NCI-H1092 (cell line): ENCODE measurements at regions not wholly inside any gene's neighbourhood (a gene's known extent, or its start where the extent isn't known, plus 50 kb on each side); places are given as distances from the start of the nearest gene placed in this dataset.

Experiments used
- DNase-seq: peaks from one replicate; lab custom pipeline; 2025; lab: John Stamatoyannopoulos, UW

DNA sequence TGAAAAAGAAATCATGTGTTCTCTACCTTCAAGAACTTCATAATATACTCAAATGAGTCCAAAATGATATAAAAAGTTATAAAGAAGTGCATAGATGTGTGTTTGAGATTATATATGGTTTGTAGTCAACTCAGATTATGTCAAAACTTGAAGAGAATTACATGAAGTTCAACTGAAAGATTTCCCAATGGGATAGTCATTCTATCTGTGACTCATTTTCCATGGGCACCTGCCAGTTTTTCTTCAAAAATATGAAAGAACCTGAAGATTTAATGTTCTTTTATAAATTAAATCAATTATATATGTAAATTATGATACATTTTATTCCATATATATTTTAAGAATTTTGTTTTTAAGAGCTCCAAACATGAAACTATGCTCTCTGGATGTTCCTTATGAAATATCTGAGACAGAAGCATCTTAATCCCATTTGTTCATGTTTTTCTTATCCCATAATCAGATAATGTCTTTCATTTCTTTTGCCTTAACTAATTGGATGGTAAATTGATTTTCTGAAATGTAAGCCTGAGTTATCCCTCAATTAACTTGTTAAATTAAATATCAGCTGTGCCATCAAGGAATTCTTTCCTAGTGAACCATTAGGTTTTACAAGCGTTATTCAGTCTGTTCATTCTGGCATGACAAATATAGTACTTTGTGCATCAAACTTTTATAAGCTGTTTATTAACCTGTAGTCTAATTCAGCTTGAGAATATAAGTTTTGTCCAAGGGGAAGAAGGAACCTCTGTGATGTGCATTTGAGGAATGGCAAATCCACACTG lies 387.1 kb downstream of the IPMK start:
- no peak for DNase-seq

DNA sequence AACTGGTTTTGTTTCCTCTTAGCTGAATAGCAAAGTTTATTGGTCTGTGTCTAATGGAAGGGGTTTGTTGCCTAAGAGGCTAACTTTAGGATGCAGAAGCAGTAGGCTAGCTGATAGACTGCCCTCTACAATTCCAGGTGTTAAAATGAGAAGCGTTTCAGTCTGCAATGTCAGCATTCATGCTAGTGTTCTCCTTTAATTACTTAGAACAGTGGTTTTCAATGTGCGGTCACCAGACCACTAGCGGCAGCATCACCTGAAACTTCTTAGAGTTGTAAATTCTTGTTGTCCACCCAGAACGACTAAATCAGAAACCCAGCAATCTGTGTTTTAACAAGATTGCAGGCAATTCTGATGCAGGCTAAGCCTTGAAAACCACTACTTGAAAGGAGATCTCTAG lies 392.9 kb downstream of the IPMK start:
- DNase-seq: no peak

DNA sequence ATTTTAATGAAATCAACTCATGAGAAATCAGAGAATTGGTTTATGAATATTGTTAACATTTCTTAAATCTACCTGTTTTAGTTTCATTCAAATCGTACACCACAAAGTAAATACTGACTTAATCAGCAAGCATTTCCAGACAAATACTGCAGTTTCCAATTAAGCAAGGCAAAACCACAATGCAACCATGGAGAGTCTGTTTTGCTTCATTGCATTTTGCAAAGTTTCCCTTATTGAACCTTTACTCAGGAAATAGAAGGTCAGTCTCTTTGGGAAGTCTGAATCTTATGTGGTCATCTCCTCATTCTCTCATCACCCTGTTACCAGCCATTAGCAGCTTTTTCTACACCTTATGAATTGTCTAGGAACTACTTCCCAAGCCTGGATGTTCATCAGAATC lies 400.5 kb downstream of the IPMK start:
- no peak for DNase-seq

DNA sequence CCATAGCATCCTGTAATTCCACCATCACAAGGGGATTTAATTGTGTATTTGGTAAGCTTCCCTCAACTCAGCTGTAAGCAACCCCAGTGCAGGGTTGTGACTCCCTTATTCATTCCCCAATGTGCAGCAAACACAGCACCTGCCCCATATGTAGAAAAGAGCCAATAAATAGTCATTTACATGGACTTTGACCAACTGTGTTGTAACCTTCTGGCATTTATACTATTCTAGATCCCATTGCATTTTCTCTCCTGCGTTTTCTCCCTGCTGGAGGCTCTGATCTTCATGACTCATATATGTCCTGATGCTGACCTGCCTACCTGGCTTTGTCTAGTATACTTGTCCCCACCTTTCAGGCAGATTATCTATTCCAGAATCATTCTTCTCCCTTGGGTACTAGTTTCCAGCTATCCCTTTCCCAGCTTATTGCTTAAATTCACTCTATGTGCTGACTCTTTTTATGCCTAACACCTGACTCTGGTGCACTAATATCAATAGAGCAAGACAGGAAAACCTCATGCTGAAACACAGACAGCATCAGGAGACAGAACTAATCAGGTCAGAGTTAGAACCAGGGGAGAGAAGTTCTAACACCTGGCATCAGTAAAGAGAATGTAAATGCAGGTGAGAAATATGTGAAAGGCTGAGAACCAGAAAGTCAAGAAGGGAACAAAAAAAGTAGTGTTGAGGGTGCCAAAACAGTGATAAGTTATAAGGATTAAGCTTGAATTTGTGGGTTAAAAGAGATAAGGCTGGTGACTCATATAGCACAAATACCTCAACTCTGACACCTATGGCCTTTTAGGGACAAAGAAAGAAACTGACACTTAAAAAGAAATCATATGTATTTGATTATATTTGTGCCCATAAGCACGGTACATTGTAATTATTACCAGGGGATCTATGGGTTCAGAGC lies 402.7 kb downstream of the IPMK start:
- DNase-seq: no peak

DNA sequence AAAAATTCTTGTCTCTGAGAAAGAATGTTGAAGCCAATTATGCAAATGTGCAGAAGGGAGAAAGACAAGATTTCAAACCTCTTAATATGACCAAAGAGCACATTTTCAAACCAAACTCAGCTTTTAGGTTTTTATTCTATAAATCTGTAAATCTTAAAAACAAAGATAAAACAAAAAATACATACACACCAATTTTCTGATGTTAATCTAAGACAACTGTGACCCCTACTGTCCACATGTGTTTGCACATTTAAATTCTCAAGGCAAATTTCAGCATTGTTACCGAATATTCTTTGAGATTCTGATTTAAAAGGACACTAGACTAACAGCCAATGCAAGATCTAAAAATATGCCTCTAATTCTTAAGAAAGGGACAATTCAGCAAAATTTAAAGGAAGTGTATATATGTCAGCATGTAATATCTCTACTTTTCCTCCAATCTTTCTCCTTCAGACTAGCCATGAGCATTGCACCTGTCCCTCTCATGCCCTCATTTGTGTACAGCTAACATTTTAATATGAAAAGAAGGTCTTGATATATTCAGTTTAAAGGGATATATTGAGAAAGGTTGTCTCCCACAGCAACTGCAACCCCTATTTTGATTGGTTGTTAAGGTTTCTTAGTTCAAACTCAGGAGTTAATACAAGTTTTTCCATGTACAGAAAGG lies 417.9 kb downstream of the IPMK start:
- DNase-seq: no peak

DNA sequence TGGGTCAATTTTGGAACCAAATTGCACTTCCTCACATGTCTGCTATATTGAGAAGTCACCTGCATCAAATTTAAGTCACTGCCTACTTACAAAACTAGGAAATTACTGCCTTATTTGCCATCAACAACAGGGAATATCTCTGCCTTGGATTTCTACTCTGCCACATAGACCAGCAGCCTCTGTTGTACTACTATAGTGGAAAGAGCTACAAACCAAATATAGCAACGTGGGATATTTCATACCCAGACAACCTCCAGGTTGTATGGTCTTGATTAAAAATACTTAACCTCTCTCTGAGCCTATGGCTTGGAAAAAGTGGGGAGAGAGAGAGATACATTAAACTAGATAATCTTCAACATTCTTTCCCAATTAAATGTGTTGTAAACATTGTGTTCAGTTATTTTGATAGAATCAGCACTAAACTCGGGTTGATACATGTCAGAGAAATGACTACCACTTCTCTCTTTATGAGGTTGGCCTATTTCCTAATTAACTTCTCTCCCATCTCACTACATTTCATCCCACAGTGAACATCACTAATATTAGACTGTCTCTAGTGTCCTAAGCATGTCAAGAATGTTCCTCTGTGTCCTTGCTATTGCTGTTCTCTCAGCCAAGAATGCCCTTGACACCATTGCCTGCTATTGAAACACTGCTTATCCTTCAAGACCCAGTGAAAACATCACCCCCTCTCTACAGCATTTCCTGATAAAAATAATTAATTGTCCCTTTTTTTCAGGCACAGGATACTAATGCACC lies 421.2 kb downstream of the IPMK start:
- DNase-seq: no peak

DNA sequence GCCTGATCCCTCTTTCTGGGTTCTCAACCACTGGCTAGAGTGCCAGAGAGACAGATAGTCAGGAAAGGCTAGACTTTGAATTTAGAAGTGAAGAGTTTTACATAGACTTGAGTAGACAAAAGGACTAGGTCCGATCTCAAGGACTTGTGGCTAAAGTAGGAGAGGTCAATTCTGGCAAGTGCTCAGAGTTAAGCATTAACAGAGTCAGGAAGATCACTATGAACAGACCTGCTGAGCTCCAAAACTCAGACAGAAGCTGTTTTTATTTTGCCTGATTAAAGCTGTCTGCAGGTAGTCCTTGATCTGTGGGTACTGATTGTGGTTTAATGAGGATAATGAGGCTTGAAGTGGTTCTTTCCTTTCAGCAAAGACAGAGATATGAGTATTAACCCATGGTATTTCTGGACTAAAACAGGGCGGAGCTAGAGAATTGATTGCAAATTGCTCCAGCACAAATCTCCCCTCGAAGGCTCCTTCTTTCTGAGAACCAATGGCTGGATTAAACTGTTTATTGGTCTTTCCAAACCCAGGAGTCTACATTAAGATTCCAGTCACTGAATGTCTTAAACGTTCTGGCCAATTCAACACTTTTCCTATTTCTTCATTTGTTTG lies 423.2 kb downstream of the IPMK start:
- no peak for DNase-seq

DNA sequence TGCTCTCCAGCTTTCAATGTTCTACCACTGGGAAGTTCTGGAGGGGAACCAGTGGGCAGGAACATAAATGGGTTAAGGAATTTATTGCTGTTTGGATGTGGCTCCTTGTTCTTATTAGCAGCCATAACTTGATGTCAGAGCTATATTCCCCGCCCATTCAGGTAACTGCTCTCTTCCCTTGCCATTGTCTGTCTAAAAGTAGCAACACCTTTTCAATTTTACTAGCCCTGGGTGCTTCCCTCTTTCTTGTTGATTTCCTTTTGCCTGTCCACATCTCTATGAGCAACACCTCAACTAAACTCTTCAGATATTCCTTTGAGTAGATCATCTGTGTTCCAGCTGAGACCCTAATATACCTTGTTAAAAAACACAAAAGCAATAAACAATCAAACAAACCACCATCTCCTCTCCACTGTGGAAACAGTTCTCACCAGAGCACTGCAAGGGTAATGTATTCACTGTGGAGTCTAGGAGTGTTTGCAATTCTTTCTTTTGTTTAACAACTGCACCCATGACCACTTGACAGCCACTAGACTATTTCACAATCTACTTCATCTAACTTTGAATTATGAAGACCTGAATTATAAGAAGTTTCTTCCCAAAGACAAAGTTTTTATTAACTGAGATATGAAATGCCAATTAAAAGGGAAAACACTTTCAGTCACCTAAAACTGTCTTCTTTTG lies 436.7 kb downstream of the IPMK start:
- DNase-seq: no peak

DNA sequence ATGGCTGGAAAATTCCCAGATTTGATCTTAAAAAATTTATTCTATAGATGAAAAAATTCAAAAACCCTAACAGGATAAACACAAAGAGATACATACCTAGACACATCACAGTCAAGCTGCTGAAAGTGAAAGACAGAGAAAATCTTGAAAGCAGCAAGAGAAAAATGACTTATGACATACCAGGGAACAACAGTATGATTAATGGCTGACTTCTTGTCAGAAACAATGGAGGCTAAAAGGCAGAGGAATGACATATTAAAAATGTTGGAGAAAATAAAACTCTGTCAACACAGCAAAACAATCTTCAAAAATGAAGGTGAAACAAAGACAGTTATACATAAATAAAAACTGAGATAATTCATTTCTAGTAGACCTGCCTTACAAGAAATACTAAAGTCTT lies 442.7 kb downstream of the IPMK start:
- no peak for DNase-seq

DNA sequence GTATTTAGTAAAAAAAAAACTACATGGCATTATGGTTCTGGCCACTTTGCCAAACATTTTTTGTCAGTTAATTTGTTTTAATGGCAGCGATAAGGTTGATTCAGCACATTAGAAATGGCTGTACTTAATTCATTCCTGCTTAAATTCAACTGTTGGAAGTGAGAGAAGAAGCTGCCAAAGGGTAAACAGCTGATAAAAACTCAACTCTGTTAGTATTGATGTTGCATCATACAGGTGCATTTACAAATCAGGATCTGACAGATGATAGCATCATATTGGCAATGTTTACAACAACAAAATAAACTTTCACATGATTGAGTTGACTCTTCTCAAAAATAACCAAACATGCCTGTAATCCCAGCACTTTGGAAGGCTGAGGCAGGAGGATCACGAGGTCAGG lies 444.3 kb downstream of the IPMK start:
- no peak for DNase-seq

DNA sequence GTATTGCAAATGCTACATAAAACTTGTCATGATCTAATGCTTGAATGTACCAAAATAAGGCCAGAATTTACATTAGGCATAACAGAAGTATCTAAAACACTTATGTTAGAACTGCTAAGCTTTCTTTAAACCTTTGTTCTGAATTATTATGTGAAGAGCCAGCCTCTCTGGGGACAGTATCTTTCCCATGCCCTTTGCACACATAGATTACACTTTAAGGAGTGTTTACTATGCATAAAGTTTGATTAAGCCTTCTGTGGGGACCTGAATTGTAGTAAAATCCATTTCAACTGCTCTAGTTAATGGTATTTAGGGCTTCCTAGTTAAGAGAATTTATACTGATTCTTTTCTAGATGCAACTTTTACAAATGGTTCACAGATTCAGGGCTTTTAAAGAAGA lies 444.7 kb downstream of the IPMK start:
- no peak for DNase-seq

DNA sequence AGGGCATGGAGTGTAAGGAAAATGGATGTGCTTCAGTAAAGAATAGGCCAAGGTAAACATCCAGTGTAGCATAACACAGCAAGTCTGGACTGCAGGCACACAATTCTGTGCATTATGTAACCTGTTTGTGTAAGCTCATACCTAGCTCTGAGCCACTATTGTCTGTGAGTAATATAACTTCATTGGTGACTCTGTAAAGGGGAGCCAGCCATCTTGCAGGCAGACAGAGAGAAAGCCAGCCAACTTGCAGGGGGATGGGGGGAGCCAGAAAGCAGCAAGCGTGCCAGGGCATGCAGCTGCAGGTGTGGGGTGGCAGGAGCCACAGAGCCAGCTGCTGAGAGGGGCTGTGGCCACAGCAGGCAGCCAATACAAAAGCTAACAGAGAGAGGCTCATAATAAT lies 449.2 kb downstream of the IPMK start:
- no peak for DNase-seq

DNA sequence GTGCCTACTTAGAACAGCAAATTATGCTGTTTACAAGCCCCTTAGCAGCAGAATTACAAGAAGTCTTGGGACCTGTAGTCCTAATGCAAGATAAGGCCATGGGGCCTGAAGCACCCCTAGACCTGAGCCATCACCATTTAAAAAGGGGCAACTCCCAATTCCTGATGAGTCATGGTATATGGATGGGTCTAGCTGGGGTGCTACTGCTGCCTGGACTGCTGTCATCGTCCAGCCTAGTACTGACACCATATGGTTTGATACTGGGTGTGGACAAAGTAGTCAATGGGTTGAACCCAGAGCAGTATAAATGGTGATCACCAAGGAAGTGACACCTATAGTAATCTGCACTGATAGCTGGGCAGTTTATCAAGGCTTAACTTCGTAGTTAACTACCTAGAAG lies 450.0 kb downstream of the IPMK start:
- no peak for DNase-seq

DNA sequence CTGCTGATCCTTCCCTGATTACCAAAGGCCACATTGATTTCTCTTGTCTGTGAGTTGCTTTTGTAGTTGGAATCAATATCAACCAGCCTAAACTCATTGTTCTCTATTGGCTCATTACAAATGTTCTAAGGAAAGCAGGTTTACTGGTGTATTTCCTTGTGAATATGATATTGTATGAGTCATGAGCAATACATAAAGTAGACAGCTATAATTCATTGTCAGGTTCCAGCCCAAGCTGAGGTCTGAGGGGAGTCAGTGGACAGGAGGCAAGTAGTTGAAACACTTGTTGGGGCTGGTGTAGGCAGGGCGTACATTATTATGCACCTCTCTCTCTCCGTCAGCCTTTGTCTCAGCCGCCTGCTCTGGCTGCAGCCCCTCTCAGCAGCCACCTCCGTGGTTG lies 451.7 kb downstream of the IPMK start:
- DNase-seq: no peak

DNA sequence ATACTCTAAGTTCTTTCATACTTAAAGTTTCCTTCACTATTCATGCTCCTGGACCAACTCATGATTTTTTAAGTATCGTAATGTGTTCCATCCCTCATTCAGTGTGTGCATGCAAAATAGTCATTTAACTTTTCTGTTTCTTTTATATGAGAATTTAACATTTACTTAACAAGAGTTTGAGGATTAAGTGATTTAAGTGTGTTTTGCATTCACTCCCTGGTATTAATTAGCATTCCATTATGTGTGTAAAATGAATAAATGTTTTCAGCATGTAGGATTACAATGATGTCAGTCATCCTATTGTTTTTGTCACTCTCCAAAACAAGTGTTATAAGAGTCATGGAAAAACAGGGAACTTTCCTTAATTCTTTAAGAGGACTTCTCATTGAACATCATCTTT lies 457.7 kb downstream of the IPMK start:
- DNase-seq: no peak

DNA sequence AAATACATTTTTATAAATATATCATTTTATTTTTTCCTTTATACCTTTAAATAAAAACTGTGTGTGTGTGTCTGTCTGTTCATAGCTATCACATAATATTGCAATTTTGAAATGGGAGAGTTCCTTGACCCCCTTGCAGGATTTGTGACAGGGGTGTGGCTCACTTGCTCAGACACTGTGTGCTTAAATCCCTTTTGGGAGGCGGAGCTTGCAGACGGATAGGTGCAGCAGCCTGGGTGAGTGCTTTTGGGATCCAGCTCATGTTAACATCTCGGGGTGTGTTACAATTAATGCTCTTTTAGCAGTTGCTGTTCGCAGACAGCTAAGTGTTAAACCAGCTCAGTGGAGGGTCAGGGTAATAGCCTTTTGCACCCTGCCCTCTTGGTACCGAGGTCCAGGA lies 459.8 kb downstream of the IPMK start:
- no peak for DNase-seq

DNA sequence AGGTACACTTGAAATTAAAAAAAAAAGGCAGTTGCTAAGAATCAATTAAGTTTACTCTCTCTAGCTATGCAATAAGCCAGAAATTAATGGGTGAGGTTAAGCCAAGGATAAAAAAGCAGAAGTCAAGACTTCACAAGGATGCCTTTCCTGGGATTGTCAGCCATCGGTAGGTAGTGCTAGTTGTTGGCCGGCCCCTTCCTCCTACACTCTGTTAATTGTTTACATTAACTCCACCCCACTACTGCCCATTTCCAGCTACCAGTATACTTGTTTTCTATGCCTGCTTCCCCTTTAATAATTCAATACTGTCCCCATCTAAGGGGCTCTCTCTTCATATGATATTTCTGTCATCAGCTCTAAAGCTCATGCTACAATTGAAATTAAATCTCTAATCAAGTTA lies 461.0 kb downstream of the IPMK start:
- no peak for DNase-seq

DNA sequence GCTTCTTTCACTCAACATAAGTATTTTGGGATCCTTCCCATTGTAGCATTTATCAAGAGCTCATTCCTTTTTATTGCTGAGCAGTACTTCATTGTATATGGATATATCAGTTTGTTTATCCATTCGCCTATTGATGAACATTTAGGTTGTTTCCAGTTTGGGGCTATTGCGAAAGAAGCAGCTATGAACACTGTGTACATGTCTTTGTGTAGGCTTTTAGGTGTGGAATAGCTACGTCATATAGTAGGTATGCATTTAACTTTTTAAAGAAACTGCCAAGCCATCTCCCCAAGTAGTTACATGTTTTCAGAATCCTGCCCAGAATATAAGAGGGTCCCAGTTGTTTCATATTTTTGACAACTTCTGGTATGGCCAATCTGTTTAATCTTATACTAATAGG lies 468.1 kb downstream of the IPMK start:
- no peak for DNase-seq

DNA sequence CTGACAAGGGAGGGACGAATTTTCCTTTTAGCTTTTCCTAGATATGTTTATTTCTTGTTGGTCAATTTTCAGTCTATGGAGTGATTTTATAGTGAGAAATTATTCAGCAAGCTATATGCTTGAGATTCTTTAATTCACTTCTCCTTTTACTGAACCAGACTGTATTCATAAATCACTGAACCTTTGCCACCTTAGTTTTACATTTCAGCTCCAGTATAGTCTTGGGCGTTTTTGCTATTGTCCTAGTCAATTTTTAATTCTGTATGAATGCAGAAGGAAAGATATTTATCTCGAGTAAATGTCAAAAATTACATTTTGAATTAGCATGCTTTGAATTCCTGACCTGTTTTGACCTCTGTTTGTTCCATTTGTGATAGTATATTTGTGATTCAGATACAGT lies 468.9 kb downstream of the IPMK start:
- no peak for DNase-seq

DNA sequence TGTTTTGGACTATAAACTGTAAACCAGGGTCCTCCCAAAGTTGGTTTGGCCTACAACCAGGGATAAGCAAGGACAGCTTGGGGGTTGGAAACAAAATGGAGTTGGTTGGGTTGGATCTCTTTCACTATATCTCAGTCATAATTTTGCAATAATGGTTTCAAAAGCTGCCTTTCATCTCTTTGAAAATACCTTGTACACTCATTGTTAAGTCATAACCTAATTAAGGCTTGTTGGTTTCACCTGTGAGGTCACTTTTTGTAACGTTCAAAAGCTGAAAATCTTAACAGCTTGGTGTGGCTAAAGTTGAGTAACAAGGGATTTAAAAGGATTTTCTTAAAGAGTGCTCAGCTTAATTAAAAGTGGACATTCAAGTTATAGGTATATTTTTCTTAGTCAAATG lies 476.1 kb downstream of the IPMK start:
- DNase-seq: no peak

DNA sequence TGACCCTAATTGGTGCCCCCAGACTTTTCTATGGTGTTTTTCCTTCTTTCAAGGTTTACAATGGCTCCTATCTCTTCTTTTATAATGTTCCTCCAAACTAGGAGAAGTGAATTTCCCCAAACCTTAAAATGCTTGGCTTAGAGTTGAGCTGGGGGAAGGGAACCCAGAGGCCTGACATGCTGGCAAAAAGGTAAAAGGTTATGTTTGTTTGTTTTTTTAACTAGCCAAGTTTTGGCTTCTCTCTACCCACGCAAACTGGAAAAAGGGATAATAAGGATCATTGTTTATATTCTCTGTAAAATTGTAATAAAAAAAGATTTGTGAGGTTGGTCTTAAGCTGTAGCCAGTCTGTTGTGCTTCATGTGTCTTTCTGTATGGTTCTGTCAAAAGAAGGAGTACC lies 477.0 kb downstream of the IPMK start:
- no peak for DNase-seq
